T-helper 2 cell treated with Interferon-gamma antibody and Interleukin-4, amounts not matched to agents 5 μg/mL and 100 μg/mL, for 36 hours (primary cell): ENCODE measurements at regions not wholly inside any gene's neighbourhood (a gene's known extent, or its start where the extent isn't known, plus 50 kb on each side); places are given as distances from the start of the nearest gene placed in this dataset.
"Not testable (repeated sequence)": the region's sequence is repeated elsewhere in the genome, so short reads cannot be mapped to it uniquely, and the experiment has no call there.

Experiments
- DNase-seq: peaks from one replicate; pipeline ENCODE4 v3.0.0; 2021; ENCODE audit warnings: low spot score
- H3K27ac Mint-ChIP-seq: one replicate; pipeline ENCODE4 v1.8.0; 2021; ENCODE audit warnings: mild to moderate bottlenecking, mixed read lengths
- H3K27me3 Mint-ChIP-seq: one replicate; pipeline ENCODE4 v1.8.0; 2021; ENCODE audit warnings: low read depth, mixed read lengths
- H3K36me3 Mint-ChIP-seq: one replicate; pipeline ENCODE4 v1.8.0; 2021; ENCODE audit warnings: low read depth, mixed read lengths
- H3K4me1 Mint-ChIP-seq: one replicate; pipeline ENCODE4 v1.8.0; 2021; ENCODE audit warnings: low read depth, mixed read lengths
- H3K4me3 Mint-ChIP-seq: one replicate; pipeline ENCODE4 v1.8.0; 2022; ENCODE audit warnings: mild to moderate bottlenecking, moderate library complexity, mixed read lengths
- H3K9me3 Mint-ChIP-seq: one replicate; pipeline ENCODE4 v1.8.0; 2021; ENCODE audit warnings: mixed read lengths

DNA sequence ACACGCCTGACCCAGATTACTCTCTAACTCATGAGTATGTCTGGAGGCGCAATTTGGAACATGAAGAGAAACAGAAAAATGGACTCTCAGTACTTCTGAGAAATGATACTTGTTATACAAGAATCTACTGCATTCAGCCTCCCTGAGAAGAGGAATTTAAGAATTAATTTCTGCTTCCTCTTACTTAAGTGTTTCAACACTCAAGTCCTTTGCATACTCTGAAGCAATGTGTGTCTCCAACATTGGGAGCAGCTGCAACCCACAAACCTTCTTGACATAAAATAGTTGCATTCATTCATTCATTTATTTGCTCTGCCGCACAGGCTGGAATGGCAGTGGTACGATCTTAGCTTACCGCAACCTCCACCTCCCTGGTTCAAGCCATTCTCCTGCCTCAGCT, 199.8 kb downstream of the NPIPA7 start:
- Mint-ChIP-seq H3K4me1 (no peaks in the 10 kb centered on the region), H3K4me3 (no peak overlapping the region), H3K9me3 (no peaks in the 10 kb centered on the region), H3K36me3 (no peaks in the 10 kb centered on the region), H3K27me3 (no peaks in the 10 kb centered on the region), H3K27ac (no peak overlapping the region)
- DNase-seq: no peak

GRCh38 chr16:16582916-16583315, 204.0 kb downstream of the NPIPA7 start:
- H3K36me3 Mint-ChIP-seq, H3K9me3 Mint-ChIP-seq, H3K4me3 Mint-ChIP-seq, H3K4me1 Mint-ChIP-seq, DNase-seq, H3K27me3 Mint-ChIP-seq, H3K27ac Mint-ChIP-seq: not testable (repeated sequence)

DNA sequence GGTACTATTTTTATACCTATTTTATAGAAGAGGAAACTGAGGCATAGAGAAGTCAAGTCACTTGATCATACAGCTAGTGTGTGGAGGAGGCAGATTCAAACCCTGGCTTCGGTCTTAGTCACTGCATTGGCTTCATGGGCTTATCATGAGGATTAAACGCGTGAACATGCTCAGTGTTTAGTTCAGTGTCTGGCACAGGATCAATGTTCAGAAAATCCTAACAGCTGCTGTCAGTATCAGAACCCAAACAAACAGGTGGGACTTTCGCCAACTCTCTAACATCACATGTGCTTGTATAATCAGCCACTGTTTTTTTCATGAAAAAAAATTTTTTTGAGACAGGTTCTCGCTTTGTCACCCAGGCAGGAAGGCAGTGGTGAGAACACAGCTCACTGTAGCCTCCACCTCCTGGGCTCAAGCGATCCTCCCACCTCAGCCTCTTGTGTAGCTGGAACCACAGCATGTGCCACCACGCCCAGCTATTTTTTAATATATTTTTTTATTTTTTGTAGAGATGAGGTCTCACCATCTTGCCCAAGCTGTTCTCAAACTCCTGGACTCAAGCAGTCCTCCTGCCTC, 207.2 kb downstream of the NPIPA7 start:
- H3K4me3 Mint-ChIP-seq, H3K27ac Mint-ChIP-seq, H3K4me1 Mint-ChIP-seq, H3K27me3 Mint-ChIP-seq, H3K9me3 Mint-ChIP-seq, DNase-seq, H3K36me3 Mint-ChIP-seq: not testable (repeated sequence)

GRCh38 chr16:16586969-16587368, 208.0 kb downstream of the NPIPA7 start:
- H3K4me3 Mint-ChIP-seq, H3K27ac Mint-ChIP-seq, H3K4me1 Mint-ChIP-seq, H3K27me3 Mint-ChIP-seq, H3K36me3 Mint-ChIP-seq, H3K9me3 Mint-ChIP-seq, DNase-seq: not testable (repeated sequence)

DNA sequence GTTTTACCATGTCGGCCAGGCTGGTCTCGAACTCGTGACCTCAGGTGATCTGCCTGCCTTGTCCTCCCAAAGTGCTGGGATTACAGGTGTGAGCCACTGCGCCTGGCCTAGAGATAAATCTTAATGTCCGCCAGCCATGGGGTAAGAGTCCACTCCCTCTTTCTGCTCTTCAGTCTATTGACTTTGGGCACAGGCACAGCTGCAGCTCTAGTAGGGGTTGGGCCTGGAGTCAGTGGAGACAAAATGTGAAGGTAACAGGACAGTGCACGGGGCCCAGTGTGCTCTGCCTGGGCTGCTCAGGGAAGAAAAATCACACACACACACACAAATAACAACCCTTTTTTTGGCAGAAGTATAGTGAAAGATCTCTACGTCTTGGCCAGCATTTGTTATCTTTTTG, 209.5 kb downstream of the NPIPA7 start:
- H3K27me3 Mint-ChIP-seq, H3K9me3 Mint-ChIP-seq, H3K4me1 Mint-ChIP-seq, H3K27ac Mint-ChIP-seq, H3K36me3 Mint-ChIP-seq, H3K4me3 Mint-ChIP-seq, DNase-seq: not testable (repeated sequence)

- H3K27me3 Mint-ChIP-seq, DNase-seq, H3K4me3 Mint-ChIP-seq, H3K36me3 Mint-ChIP-seq, H3K9me3 Mint-ChIP-seq, H3K27ac Mint-ChIP-seq, H3K4me1 Mint-ChIP-seq: not testable (repeated sequence)
Measured at GRCh38 chr16:16590654-16591318, 211.8 kb downstream of the NPIPA7 start.

DNA sequence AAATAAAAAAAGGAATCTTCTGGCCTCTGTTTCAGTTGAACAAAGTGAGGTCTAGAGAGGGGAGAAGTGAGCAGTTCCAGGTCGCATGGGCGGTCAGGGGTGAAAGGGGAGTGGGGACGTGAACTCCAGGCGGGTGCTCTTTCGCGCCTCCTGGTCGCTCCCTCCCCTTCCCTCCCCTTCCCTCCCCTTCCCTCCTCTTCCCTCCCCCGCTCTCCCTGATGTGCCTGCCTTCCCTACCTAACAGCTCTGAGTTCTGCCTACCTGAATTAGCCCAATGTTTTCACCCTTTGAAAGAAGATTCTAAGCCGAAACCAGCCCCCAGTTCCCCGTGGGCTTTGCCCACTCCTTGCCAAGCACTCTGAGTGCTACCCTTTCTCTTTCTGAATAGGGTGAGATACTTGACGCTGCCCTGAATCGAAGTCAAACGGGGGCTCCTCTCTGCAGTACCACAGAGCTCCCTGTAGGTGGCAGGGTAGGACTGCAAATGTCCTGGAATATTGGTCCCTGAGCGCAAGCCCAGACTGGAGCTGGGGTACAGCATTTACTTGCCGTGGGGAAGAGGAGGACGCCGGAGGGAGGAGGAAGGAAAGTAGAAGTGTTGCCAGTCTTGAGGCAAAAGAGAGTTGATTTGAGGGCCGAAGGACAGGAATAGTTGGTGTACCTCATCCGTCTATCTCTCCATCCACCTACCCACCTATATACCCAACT, 214.4 kb downstream of the NPIPA7 start:
- H3K9me3 Mint-ChIP-seq, H3K27ac Mint-ChIP-seq, H3K27me3 Mint-ChIP-seq, H3K36me3 Mint-ChIP-seq, H3K4me3 Mint-ChIP-seq: not testable (repeated sequence)
- peak; percentile 39 for DNase-seq
- H3K4me1 Mint-ChIP-seq: peaks cover 13% of the 10 kb centered on the region

- not testable (repeated sequence) for DNase-seq, H3K27me3 Mint-ChIP-seq, H3K36me3 Mint-ChIP-seq, H3K9me3 Mint-ChIP-seq, H3K27ac Mint-ChIP-seq
- H3K4me3 Mint-ChIP-seq: peak overlapping the region; percentile 18
- H3K4me1 Mint-ChIP-seq: peaks cover 13% of the 10 kb centered on the region
Measured at GRCh38 chr16:16595029-16595718, 216.2 kb downstream of the NPIPA7 start.

- H3K36me3 Mint-ChIP-seq, H3K9me3 Mint-ChIP-seq, H3K27me3 Mint-ChIP-seq, H3K4me3 Mint-ChIP-seq, H3K4me1 Mint-ChIP-seq, H3K27ac Mint-ChIP-seq, DNase-seq: not testable (repeated sequence)
Measured at GRCh38 chr16:16601239-16601638, 222.3 kb downstream of the NPIPA7 start.

DNA sequence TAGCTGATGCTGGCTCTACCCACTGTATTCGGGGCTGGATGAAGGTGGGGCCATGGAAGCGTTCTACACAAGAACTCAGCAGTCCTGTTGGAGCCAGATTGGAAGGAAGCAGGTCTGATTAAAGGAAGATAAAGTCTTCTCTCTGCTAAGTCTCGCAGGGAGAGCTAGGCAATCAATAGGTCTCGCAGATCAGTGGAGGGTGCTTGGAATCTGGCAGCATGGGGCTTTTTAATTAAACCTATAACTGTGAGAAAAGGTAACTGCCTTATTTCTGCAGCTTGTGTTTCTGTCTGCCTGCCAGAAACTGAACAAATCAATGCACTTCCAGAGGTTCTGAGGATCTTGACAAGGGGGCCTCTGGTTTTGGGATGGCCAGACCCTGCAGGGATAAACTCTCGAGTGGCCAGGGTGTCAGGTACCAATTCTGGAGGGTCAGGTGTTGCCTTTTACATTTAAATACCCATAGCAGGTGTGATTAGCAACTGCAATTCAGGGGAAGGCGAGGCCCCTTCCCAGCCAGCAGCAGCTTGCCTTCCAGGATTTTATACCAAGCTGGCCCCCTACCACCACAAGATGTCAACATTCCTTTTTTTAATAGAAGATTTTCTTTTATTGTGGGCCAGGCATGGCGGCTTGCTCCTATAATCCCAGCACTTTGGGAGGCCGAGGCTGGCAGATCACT, 228.6 kb downstream of the NPIPA7 start:
- H3K27me3 Mint-ChIP-seq, H3K27ac Mint-ChIP-seq, H3K4me1 Mint-ChIP-seq, DNase-seq, H3K9me3 Mint-ChIP-seq, H3K36me3 Mint-ChIP-seq, H3K4me3 Mint-ChIP-seq: not testable (repeated sequence)

- H3K4me1 Mint-ChIP-seq, H3K36me3 Mint-ChIP-seq, H3K4me3 Mint-ChIP-seq, DNase-seq, H3K27ac Mint-ChIP-seq, H3K27me3 Mint-ChIP-seq, H3K9me3 Mint-ChIP-seq: not testable (repeated sequence)
Measured at GRCh38 chr16:16609627-16610026, 230.7 kb downstream of the NPIPA7 start.

GRCh38 chr16:16610389-16610967, 231.5 kb downstream of the NPIPA7 start:
- not testable (repeated sequence) for H3K27me3 Mint-ChIP-seq, H3K27ac Mint-ChIP-seq, H3K4me1 Mint-ChIP-seq, H3K9me3 Mint-ChIP-seq, H3K4me3 Mint-ChIP-seq, H3K36me3 Mint-ChIP-seq, DNase-seq

GRCh38 chr16:16613212-16613611, 234.3 kb downstream of the NPIPA7 start:
- not testable (repeated sequence) for H3K4me1 Mint-ChIP-seq, H3K36me3 Mint-ChIP-seq, H3K27ac Mint-ChIP-seq, H3K4me3 Mint-ChIP-seq, DNase-seq, H3K9me3 Mint-ChIP-seq, H3K27me3 Mint-ChIP-seq

- H3K36me3 Mint-ChIP-seq, H3K27ac Mint-ChIP-seq, H3K4me1 Mint-ChIP-seq, H3K4me3 Mint-ChIP-seq, H3K9me3 Mint-ChIP-seq, H3K27me3 Mint-ChIP-seq, DNase-seq: not testable (repeated sequence)
Measured at GRCh38 chr16:16614484-16614883, 235.5 kb downstream of the NPIPA7 start.
